DOHH2 (cell line): ENCODE measurements at regions not wholly inside any gene's neighbourhood (a gene's known extent, or its start where the extent isn't known, plus 50 kb on each side); places are given as distances from the start of the nearest gene placed in this dataset.

Experiments used
- CTCF ChIP-seq: fragments of 200-600 bp; sonication (generic); IDR thresholded peaks from one replicate; pipeline ENCODE4 v1.5.1; 2014; ENCODE audit warnings: antibody characterized with exemption, mild to moderate bottlenecking, low read depth, low read length; ENCODE audit not compliant: poor library complexity, severe bottlenecking
- EZH2phosphoT487 ChIP-seq: fragments of 200-600 bp; sonication (generic); IDR thresholded peaks from 2 replicates; pipeline ENCODE4 v1.6.1; 2017; ENCODE audit warnings: borderline replicate concordance, mild to moderate bottlenecking, antibody characterized with exemption, low read length, moderate library complexity, mixed read lengths

- no peak for TF ChIP-seq CTCF
- TF ChIP-seq EZH2phosphoT487: no peak
Observed at GRCh38 chr9:89974582-89974981, 369.8 kb downstream of the GADD45G start.
